Stomach (tissue), 8 donors: ENCODE measurements at regions not wholly inside any gene's neighbourhood (a gene's known extent, or its start where the extent isn't known, plus 50 kb on each side); places are given as distances from the start of the nearest gene placed in this dataset.
"Not testable (repeated sequence)": the region's sequence is repeated elsewhere in the genome, so short reads cannot be mapped to it uniquely, and the experiment has no call there.

Source experiments
- DNase-seq, 2 donors: peaks; one replicate each; pipeline versions ENCODE4 v3.0.0 to v3.0.0-alpha.2; 2013 to 2019
- H3K27ac ChIP-seq, 5 donors: fragments of 200-600 bp in 4 of 5; sonication (generic) in 4 of 5; one replicate each; pipeline ENCODE4 v1.5.1; 2013 to 2019; ENCODE audit warnings: mild to moderate bottlenecking in 1 of 5, moderate library complexity in 1 of 5
- H3K27me3 ChIP-seq, 3 donors: fragments of 200-600 bp; sonication (generic); one replicate each; pipeline ENCODE4 v1.5.1; 2017 to 2019; ENCODE audit warnings: mixed run types in 1 of 3
- H3K36me3 ChIP-seq, 4 donors: fragments of 200-600 bp; sonication (generic); 1 replicate in 3 of 4; 2 replicates in 1 of 4; pipeline ENCODE4 v1.5.1; 2016 to 2019
- H3K4me1 ChIP-seq, 4 donors: fragments of 200-600 bp; sonication (generic); one replicate each; pipeline ENCODE4 v1.5.1; 2016 to 2019
- H3K4me3 ChIP-seq, 4 donors: fragments of 200-600 bp; sonication (generic) in 3 of 4; one replicate each; pipeline ENCODE4 v1.5.1; 2016 to 2019; ENCODE audit warnings: mild to moderate bottlenecking in 1 of 4
- H3K9me3 ChIP-seq, 4 donors: fragments of 200-600 bp; sonication (generic); one replicate each; pipeline ENCODE4 v1.5.1; 2016 to 2019
- CTCF ChIP-seq, 7 experiments: fragments of 450-650 bp in 4 of 7; fragments of 200-600 bp in 3 of 7; sonication (generic) in 3 of 7; IDR thresholded peaks; one replicate each; pipeline ENCODE4 v1.5.1; 2016 to 2019; ENCODE audit warnings: antibody characterized with exemption in 7 of 7, control low read depth in 2 of 7, mild to moderate bottlenecking in 1 of 7
- EP300 ChIP-seq: sonication (generic); formaldehyde crosslinking; IDR thresholded peaks from one replicate; pipeline ENCODE4 v1.6.1; 2017; ENCODE audit warnings: antibody characterized with exemption
- POLR2A ChIP-seq, 4 donors: fragments of 450-650 bp; IDR thresholded peaks; one replicate each; pipeline ENCODE4 v1.6.1; 2016; ENCODE audit warnings: antibody characterized with exemption in 4 of 4, control low read depth in 2 of 4, mild to moderate bottlenecking in 1 of 4, moderate library complexity in 1 of 4
- POLR2AphosphoS5 ChIP-seq, 3 donors: sonication (generic); formaldehyde crosslinking; IDR thresholded peaks; one replicate each; pipeline ENCODE4 v1.6.1; 2016; ENCODE audit warnings: antibody characterized with exemption in 3 of 3
- WGBS, 5 donors: extraction: QIAGEN DNeasy Blood & Tissue Kit in 3 of 5; methylation state at CpG; one replicate each; pipeline versions ENCODE4 v1.1.5 to v1.1.7; 2013 to 2018; 5-methylcytosine and 5-hydroxymethylcytosine counted together
- intact Hi-C: fragments of 100-400 bp; cut with DNase I; formaldehyde crosslinking; loops from one replicate; pipeline ENCODE4 v1.15.1; 2023; ENCODE audit warnings: low total_unique reads
- donor health status: healthy with polysubstance abuse.
- donor health status: Bipolar disorder and iron deficiency.
- donor health status: healthy.

DNA sequence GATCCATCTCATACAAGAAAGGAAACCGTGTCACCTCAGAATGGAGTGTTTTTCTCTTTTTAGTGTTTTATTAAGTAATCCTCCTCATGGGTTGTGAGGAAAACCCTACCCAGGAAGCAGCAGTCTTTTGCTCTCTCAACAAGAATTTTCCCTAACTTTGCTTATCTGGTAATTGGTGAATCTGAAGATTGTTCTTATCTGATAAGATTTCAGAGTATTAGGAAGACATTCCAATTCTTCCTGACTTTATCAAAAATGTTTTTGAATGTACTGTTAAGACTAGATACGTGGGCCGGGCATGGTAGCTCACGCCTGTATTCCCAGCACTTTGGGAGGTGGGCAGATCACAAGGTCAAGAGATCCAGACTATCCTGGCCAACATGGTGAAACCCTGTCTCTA, 86.0 kb downstream of the PHLDA1 start:
- Histone ChIP-seq H3K4me1 (peaks cover 11 to 21% (median 13%) of the 10 kb centered on the region in 4 donors), H3K4me3 (no peak overlapping the region), H3K27me3 (no peaks in the 10 kb centered on the region), H3K27ac (peak overlapping the region in 3 of 5 donors; percentile 72 to 88 (median 86)), H3K36me3 (no peaks in the 10 kb centered on the region), H3K9me3 (no peaks in the 10 kb centered on the region)
- no peak for DNase-seq
- WGBS, 5 donors = 89 to 98% (median 97%) methylated on average over 4 of the region's 4 CpGs
- intact Hi-C loops = no loop called here
- TF ChIP-seq POLR2AphosphoS5 (IDR thresholded peaks at IDR 0.05) = no peak
- no peak for TF ChIP-seq EP300
- no peak for TF ChIP-seq CTCF (IDR thresholded peaks at IDR 0.05)
- no peak for TF ChIP-seq POLR2A (IDR thresholded peaks at IDR 0.05)

- 78 to 92% (median 90%) methylated on average over 4 of the region's 4 CpGs for WGBS, 5 donors
- TF ChIP-seq POLR2AphosphoS5 (IDR thresholded peaks at IDR 0.05) (no peak), EP300 (no peak), CTCF (IDR thresholded peaks at IDR 0.05) (no peak), POLR2A (IDR thresholded peaks at IDR 0.05) (no peak)
- peaks cover 11 to 21% (median 13%) of the 10 kb centered on the region in 4 donors for H3K4me1 ChIP-seq
- no peaks in the 10 kb centered on the region for H3K27me3 ChIP-seq
- no peaks in the 10 kb centered on the region for H3K36me3 ChIP-seq
- intact Hi-C loops = no loop called here
- H3K27ac ChIP-seq = peak overlapping the region; percentile 60 to 88 (median 72)
- no peak overlapping the region for H3K4me3 ChIP-seq
- no peaks in the 10 kb centered on the region for H3K9me3 ChIP-seq
- no peak for DNase-seq
These were observed 86.6 kb downstream of the PHLDA1 start for GRCh38 chr12:75944905-75945432.

DNA sequence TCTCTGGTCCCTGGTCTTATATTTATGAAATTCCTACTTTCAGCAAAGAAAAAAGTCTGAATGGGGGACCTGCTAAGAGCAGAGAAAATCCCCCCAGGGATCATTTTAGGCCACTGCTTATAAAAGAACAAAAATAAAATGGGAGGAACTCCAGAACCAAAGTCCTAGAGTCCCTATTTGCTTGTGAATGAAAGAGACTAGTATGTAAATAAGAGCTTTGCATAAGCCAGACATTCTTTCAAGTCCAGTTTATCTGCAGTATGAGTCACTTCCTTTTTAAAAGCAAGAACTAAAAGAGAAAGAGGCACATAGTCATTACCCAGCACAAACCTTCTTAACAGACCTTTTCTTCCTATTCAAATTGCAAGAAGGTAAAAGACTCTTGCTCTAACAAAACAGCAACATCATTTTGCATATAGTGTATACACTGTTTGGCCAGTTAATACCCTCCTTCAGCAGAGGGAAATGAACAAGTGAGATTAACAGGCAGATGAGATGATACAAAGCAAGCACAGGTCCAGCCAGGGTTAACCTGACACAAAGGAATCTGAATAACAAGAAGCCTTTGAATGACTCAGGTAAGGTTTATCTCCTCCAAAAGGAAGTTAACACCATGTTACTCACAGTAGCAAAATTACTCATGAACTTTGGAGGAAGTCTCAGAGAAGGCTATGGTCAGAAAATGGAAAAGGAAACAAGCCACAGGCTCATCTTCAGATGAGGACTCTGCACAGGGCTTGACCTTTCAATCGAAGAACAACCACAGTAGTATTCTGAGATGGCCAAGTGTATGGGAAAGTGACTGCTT, 87.3 kb downstream of the PHLDA1 start:
- WGBS, 5 donors = 29 to 56% (median 36%) methylated on average over 1 of the region's 1 CpG
- TF ChIP-seq CTCF (IDR thresholded peaks at IDR 0.05) = no peak
- TF ChIP-seq POLR2A (IDR thresholded peaks at IDR 0.05) = no peak
- peak in 1 of 3 donors; percentile 28 for TF ChIP-seq POLR2AphosphoS5 (IDR thresholded peaks at IDR 0.05)
- intact Hi-C loops = no loop called here

GRCh38 chr12:75943730-75944096, 87.9 kb downstream of the PHLDA1 start:
- H3K36me3 ChIP-seq = no peaks in the 10 kb centered on the region
- 67 to 89% (median 81%) methylated on average over 1 of the region's 1 CpG for WGBS, 5 donors
- peaks cover 11 to 21% (median 13%) of the 10 kb centered on the region in 4 donors for H3K4me1 ChIP-seq
- no peak overlapping the region for H3K4me3 ChIP-seq
- no peaks in the 10 kb centered on the region for H3K27me3 ChIP-seq
- H3K27ac ChIP-seq = peak overlapping the region in 4 of 5 donors; percentile 60 to 88 (median 79)
- intact Hi-C loops = no loop called here
- DNase-seq = no peak
- H3K9me3 ChIP-seq = no peaks in the 10 kb centered on the region
- TF ChIP-seq POLR2A (IDR thresholded peaks at IDR 0.05) = no peak
- no peak for TF ChIP-seq CTCF (IDR thresholded peaks at IDR 0.05)
- TF ChIP-seq EP300 = no peak
- no peak for TF ChIP-seq POLR2AphosphoS5 (IDR thresholded peaks at IDR 0.05)

More for the DNA sequence above, 87.3 kb downstream of the PHLDA1 start:
- Histone ChIP-seq H3K9me3 (no peaks in the 10 kb centered on the region), H3K27me3 (no peaks in the 10 kb centered on the region), H3K27ac (peak overlapping the region; percentile 60 to 88 (median 72)), H3K4me3 (no peak overlapping the region), H3K36me3 (no peaks in the 10 kb centered on the region), H3K4me1 (peaks cover 11 to 21% (median 13%) of the 10 kb centered on the region in 4 donors)
- peak in 1 of 2 donors; percentile 74 for DNase-seq

GRCh38 chr12:75941661-75942060, 89.9 kb downstream of the PHLDA1 start:
- not testable (repeated sequence) for H3K4me3 ChIP-seq
- 86 to 98% (median 94%) methylated on average over 8 to 31 of the region's 31 CpGs for WGBS, 5 donors

More at GRCh38 chr12:75941661-75942060, 89.9 kb downstream of the PHLDA1 start:
- peaks cover 11 to 21% (median 13%) of the 10 kb centered on the region in 4 donors for H3K4me1 ChIP-seq
- DNase-seq, H3K27me3 ChIP-seq, H3K9me3 ChIP-seq, H3K36me3 ChIP-seq, intact Hi-C loops, H3K27ac ChIP-seq: not testable (repeated sequence)
